ENCODE measurements at regions not wholly inside any gene's neighbourhood (a gene's known extent, or its start where the extent isn't known, plus 50 kb on each side); places are given as distances from the start of the nearest gene placed in this dataset.

DNA sequence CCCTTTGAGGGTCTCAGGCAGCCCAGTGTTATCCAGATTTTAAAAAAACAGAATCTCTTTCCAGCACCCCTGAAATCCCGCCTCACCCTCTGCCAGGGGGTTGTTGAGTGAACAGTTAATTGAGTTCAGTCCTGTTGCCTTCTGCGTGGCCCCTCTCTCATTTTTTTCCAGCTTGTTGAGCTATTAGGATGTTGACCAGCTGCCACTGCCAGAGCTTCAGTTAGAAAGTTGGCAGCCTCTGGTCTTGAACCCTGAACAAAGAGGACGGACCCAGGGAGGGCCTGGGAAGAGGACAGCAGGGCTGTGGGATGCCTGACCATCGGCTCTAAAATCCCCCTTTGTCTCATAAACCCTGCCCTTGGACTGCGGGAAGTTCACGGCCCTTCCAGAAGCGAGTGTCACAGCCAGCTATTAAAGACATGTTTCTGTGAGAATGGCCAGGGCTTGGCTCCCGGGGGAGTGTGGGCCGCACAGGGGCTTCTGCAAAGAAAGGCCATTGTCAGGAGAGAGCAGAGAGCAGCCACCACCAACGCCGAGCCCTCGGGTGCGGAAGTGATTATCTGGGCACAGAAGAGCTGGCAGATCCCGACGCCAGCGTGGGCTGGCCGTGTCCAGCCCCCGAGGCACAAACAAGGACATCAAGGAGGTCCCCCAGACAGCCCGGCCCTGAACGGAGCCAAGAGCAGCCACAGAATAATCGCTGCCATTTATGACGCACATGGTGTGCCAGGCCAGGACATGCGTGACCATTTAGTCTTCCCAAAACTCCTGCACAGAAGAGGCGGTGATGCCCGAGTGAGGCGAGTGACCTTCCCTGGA, 189.0 kb downstream of the ANKRD60 start:
- TF ChIP-seq, protein P1, sequence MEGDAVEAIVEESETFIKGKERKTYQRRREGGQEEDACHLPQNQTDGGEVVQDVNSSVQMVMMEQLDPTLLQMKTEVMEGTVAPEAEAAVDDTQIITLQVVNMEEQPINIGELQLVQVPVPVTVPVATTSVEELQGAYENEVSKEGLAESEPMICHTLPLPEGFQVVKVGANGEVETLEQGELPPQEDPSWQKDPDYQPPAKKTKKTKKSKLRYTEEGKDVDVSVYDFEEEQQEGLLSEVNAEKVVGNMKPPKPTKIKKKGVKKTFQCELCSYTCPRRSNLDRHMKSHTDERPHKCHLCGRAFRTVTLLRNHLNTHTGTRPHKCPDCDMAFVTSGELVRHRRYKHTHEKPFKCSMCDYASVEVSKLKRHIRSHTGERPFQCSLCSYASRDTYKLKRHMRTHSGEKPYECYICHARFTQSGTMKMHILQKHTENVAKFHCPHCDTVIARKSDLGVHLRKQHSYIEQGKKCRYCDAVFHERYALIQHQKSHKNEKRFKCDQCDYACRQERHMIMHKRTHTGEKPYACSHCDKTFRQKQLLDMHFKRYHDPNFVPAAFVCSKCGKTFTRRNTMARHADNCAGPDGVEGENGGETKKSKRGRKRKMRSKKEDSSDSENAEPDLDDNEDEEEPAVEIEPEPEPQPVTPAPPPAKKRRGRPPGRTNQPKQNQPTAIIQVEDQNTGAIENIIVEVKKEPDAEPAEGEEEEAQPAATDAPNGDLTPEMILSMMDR (IDR thresholded peaks at IDR 0.05 in 2 of 3, conservative IDR thresholded peaks at IDR 0.05 in 1 of 3; ENCODE audit: control insufficient read depth in 2 of 3, extremely low read depth in 1 of 3, insufficient read depth in 1 of 3, low read depth in 3 of 3, low read length in 3 of 3), result no peak
- no peak for TF ChIP-seq FOXM1 (IDR thresholded peaks at IDR 0.05; ENCODE audit: low read depth, low read length)
- no peak for TF ChIP-seq JUNB (IDR thresholded peaks at IDR 0.05)
- TF ChIP-seq PML (IDR thresholded peaks at IDR 0.05; ENCODE audit: low read length), result no peak
- no peak for TF ChIP-seq GABPA (IDR thresholded peaks at IDR 0.05; ENCODE audit: low read depth)
- no peak for TF ChIP-seq GATAD2B (conservative IDR thresholded peaks at IDR 0.05; ENCODE audit: low read depth)
- TF ChIP-seq HDAC6 (IDR thresholded peaks at IDR 0.05; ENCODE audit: unreplicated experiment), result no peak
- TF ChIP-seq ZNF274 (IDR thresholded peaks at IDR 0.05; ENCODE audit: insufficient read depth, insufficient read length), result no peak
- TF ChIP-seq SP1 (IDR thresholded peaks at IDR 0.05; ENCODE audit: low read depth, low read length), result no peak
- TF ChIP-seq CREB1 (IDR thresholded peaks at IDR 0.05; ENCODE audit: low read depth), result no peak

All from GM12878 (cell line).